Endothelial cell of umbilical vein (primary cell): ENCODE measurements at regions not wholly inside any gene's neighbourhood (a gene's known extent, or its start where the extent isn't known, plus 50 kb on each side); places are given as distances from the start of the nearest gene placed in this dataset.

Experiments used
- EZH2 ChIP-seq: IDR thresholded peaks from 2 replicates; pipeline ENCODE4 v1.6.1; 2012; ENCODE audit warnings: borderline replicate concordance, low read depth, mild to moderate bottlenecking, moderate library complexity, low read length, inconsistent platforms; ENCODE audit not compliant: severe bottlenecking
- JUN ChIP-seq: IDR thresholded peaks from 2 replicates; pipeline ENCODE4 v1.6.1; 2011; ENCODE audit warnings: borderline replicate concordance, low read depth; ENCODE audit not compliant: insufficient read length, insufficient read depth
- MYC ChIP-seq: IDR thresholded peaks from one replicate; pipeline ENCODE4 v1.6.1; 2011; ENCODE audit warnings: mild to moderate bottlenecking, low read depth, low read length
- POLR2A ChIP-seq: IDR thresholded peaks from 2 replicates; pipeline ENCODE4 v1.6.1; 2012; ENCODE audit warnings: low read depth, mild to moderate bottlenecking, control low read depth, low read length
- POLR2AphosphoS5 ChIP-seq: IDR thresholded peaks from 2 replicates; pipeline ENCODE4 v1.6.1; 2012; ENCODE audit warnings: low read depth, mild to moderate bottlenecking, control low read depth, low read length, moderate library complexity; ENCODE audit not compliant: insufficient read depth
- TF ChIP-seq, protein P1 (sequence below), 2 donors: IDR thresholded peaks; 1 replicate in 1 of 2; 2 replicates in 1 of 2; pipeline ENCODE4 v1.5.1; 2011; ENCODE audit warnings: low read length in 2 of 2, mild to moderate bottlenecking in 2 of 2, moderate library complexity in 2 of 2, control low read depth in 1 of 2, inconsistent platforms in 1 of 2, low read depth in 1 of 2; ENCODE audit not compliant: insufficient read depth in 1 of 2; ENCODE audit errors: extremely low read depth in 1 of 2
- TF ChIP-seq, protein P2 (sequence below): IDR thresholded peaks from 2 replicates; pipeline ENCODE4 v1.6.1; 2011; ENCODE audit not compliant: insufficient read depth, insufficient read length

- TF ChIP-seq, protein P1, sequence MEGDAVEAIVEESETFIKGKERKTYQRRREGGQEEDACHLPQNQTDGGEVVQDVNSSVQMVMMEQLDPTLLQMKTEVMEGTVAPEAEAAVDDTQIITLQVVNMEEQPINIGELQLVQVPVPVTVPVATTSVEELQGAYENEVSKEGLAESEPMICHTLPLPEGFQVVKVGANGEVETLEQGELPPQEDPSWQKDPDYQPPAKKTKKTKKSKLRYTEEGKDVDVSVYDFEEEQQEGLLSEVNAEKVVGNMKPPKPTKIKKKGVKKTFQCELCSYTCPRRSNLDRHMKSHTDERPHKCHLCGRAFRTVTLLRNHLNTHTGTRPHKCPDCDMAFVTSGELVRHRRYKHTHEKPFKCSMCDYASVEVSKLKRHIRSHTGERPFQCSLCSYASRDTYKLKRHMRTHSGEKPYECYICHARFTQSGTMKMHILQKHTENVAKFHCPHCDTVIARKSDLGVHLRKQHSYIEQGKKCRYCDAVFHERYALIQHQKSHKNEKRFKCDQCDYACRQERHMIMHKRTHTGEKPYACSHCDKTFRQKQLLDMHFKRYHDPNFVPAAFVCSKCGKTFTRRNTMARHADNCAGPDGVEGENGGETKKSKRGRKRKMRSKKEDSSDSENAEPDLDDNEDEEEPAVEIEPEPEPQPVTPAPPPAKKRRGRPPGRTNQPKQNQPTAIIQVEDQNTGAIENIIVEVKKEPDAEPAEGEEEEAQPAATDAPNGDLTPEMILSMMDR (IDR thresholded peaks at IDR 0.05; ENCODE audit: extremely low read depth in 1 of 2, insufficient read depth in 1 of 2, low read depth in 1 of 2, low read length in 2 of 2): no peak
- no peak for TF ChIP-seq POLR2A
- TF ChIP-seq, protein P2, sequence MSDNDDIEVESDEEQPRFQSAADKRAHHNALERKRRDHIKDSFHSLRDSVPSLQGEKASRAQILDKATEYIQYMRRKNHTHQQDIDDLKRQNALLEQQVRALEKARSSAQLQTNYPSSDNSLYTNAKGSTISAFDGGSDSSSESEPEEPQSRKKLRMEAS: no peak
- TF ChIP-seq EZH2: no peak
- no peak for TF ChIP-seq POLR2AphosphoS5
- TF ChIP-seq MYC: no peak
- TF ChIP-seq JUN: no peak
Observed at GRCh38 chr3:59607656-59608055, 557.8 kb upstream of the CFAP20DC start.
